Muscle of leg (tissue), 3 donors: ENCODE measurements at regions not wholly inside any gene's neighbourhood (a gene's known extent, or its start where the extent isn't known, plus 50 kb on each side); places are given as distances from the start of the nearest gene placed in this dataset.

Experiments
- DNase-seq: peaks from one replicate; pipeline ENCODE4 v3.0.0; 2013
- H3K27ac ChIP-seq: one replicate; pipeline ENCODE4 v1.5.1; 2013; ENCODE audit warnings: mild to moderate bottlenecking, low read length, control low read depth
- H3K27me3 ChIP-seq: one replicate; pipeline ENCODE4 v1.6.1; 2013; ENCODE audit warnings: low read length; ENCODE audit not compliant: control insufficient read depth, insufficient read depth
- H3K36me3 ChIP-seq: one replicate; pipeline ENCODE4 v1.6.1; 2013; ENCODE audit warnings: low read length; ENCODE audit not compliant: control insufficient read depth, insufficient read depth
- H3K4me1 ChIP-seq: one replicate; pipeline ENCODE4 v1.6.1; 2013; ENCODE audit warnings: low read length; ENCODE audit not compliant: control insufficient read depth, insufficient read depth
- H3K4me3 ChIP-seq: one replicate; pipeline ENCODE4 v1.5.1; 2013; ENCODE audit warnings: low read length, control low read depth
- H3K9me3 ChIP-seq: replicated peaks from 2 replicates; pipeline ENCODE4 v1.6.1; 2013; ENCODE audit warnings: low read depth, low read length; ENCODE audit not compliant: control insufficient read depth
- WGBS: methylation state at CpG from one replicate; pipeline ENCODE4 v1.1.5; 2013; ENCODE audit warnings: missing lambda C conversion rate; ENCODE audit not compliant: insufficient coverage; 5-methylcytosine and 5-hydroxymethylcytosine counted together

DNA sequence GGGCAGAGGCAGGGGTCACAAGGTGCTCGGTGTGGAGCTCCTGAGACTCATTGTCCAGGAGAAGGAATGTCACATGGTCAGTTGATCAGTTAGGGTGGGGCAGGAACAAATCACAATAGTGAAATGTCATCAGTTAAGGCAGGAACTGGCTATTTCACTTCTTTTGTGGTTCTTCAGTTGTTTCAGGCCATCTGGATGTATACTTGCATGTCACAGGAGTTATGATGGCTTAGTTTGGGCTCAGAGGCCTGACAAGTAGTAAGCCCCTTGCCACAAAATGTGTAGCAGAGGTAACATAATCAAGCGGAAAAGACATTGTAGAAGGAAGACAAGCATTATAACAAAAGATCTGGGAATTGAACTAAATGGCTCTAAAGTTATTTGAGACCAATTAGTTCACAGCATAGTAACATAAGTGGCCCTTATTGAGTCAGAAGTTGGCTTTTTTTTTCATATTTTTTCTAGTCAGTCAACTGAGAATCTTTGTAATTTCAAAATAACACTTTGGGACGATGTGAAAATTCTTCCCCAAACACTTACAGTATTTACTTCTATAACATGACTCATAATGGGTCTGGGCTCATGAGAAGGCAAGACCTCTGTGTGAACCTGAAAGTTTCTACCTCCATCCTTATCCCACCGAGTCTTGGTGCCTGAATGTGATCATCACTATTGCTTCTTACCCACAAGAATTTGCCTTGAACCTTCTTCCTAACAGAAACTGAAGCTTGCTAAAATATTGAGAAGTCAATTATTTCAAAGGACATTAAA is 137.0 kb upstream of the DPT start:
- no peaks in the 10 kb centered on the region for H3K27me3 ChIP-seq
- H3K36me3 ChIP-seq: no peaks in the 10 kb centered on the region
- DNase-seq: no peak
- no peaks in the 10 kb centered on the region for H3K9me3 ChIP-seq
- 64% methylated on average over 1 of the region's 4 CpGs for WGBS
- H3K4me3 ChIP-seq: no peak overlapping the region
- no peak overlapping the region for H3K27ac ChIP-seq
- no peaks in the 10 kb centered on the region for H3K4me1 ChIP-seq

DNA sequence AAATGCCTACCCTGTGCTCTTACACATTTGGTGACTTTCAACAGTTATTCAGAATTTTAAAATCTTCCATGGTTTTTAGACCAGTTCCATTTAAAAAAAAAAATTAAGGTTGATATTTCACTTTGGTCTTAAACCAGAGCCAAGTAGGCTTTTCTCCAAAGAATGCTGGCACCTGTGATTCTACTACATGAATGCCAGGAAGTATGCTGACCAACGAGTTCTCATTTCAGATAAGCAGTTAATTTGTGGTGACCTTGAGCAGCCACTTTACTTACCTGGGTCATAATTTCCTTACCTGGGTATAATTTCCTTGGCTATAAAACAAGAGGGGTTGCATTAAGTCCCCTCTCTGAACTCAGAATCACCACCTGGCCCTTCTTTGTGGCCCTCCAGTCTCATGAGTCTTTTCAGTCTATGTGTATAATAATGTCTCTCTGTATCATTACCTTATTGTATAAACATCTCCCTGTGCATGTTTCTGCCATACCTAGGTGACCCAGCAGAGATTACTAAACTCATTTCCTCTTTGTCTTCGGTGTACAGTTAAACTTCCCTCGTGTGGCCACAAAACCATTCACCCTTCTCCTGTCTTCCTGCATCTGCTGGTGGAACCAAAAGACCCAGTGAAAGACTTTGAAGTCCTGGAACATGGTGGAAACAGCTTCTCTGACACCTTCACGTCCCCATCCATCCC is 139.1 kb upstream of the DPT start:
- no peaks in the 10 kb centered on the region for H3K36me3 ChIP-seq
- H3K4me3 ChIP-seq: no peak overlapping the region
- H3K9me3 ChIP-seq: no peaks in the 10 kb centered on the region
- no peak overlapping the region for H3K27ac ChIP-seq
- H3K27me3 ChIP-seq: no peaks in the 10 kb centered on the region
- H3K4me1 ChIP-seq: no peaks in the 10 kb centered on the region
- WGBS: 75% methylated on average over 2 of the region's 4 CpGs
- DNase-seq: no peak

DNA sequence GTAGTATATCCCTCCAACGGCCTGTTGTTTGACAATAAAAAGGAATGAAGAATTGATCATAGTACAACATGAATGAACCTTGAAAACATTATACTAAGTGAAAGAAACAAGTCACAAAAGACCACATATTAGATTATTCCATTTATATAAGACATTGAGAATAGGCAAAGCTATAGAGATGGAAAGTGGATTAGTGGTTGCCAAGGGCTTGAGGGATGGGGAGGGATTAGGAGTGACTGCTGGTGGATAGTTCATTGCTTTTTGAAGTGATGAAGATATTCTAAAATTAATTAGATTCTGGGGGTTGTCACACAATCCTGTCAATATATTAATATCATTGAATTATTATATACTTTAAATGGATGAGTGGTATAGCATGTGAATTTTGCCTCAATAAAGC is 142.5 kb upstream of the DPT start:
- Histone ChIP-seq H3K4me3 (no peak overlapping the region), H3K9me3 (no peaks in the 10 kb centered on the region), H3K36me3 (no peaks in the 10 kb centered on the region), H3K4me1 (no peaks in the 10 kb centered on the region), H3K27ac (no peak overlapping the region), H3K27me3 (no peaks in the 10 kb centered on the region)
- DNase-seq: no peak
- no CpG with 5 or more reads among the region's 1 CpG for WGBS

DNA sequence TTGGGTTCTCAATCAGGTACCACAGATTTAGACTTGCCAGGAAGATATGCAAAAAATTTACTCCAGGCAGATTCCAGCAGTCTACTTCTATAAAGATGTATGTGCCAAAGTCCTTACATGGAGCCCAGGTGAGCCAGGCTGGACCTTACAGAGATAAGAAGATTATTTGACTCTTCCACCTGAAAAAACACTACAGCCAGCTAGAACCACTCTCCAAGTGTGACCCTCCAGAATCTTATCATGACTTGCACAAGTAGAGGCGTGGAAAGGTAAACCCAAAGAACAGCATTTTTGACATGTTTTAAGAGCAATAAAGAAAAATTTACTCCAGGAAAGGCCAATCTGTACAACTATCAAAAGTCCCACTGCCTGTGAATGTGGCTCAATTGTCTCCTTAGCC is 146.8 kb upstream of the DPT start:
- WGBS: no CpG with 5 or more reads among the region's 1 CpG
- H3K4me3 ChIP-seq: no peak overlapping the region
- H3K9me3 ChIP-seq: no peaks in the 10 kb centered on the region
- peaks cover 4% of the 10 kb centered on the region for H3K4me1 ChIP-seq
- no peaks in the 10 kb centered on the region for H3K36me3 ChIP-seq
- H3K27ac ChIP-seq: no peak overlapping the region
- DNase-seq: no peak
- no peaks in the 10 kb centered on the region for H3K27me3 ChIP-seq

DNA sequence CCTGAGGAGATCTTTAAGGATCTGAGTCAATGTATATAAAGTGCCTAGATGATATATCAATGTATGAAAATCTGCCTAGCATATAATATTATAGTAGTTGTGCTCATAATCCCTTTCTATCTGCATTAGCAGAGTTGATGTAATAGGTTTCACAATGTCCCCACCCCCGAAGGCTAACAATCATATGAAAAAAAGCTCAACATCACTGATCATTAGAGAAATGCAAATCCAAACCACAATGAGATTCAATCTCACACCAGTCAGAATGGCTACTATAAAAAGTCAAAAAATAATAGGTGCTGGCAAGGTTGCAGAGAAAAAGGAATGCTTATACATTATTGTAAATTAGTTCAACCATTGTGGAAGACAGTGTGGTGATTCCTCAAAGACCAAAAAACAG is 147.8 kb upstream of the DPT start:
- Histone ChIP-seq H3K27ac (no peak overlapping the region), H3K27me3 (no peaks in the 10 kb centered on the region), H3K36me3 (no peaks in the 10 kb centered on the region), H3K4me1 (peaks cover 4% of the 10 kb centered on the region), H3K4me3 (no peak overlapping the region), H3K9me3 (no peaks in the 10 kb centered on the region)
- WGBS: no CpG with 5 or more reads among the region's 1 CpG
- no peak for DNase-seq

- peaks cover 4% of the 10 kb centered on the region for H3K4me1 ChIP-seq
- no peak overlapping the region for H3K27ac ChIP-seq
- H3K36me3 ChIP-seq: no peaks in the 10 kb centered on the region
- H3K4me3 ChIP-seq: no peak overlapping the region
- WGBS: 48% methylated on average over 3 of the region's 10 CpGs
- no peaks in the 10 kb centered on the region for H3K9me3 ChIP-seq
- no peaks in the 10 kb centered on the region for H3K27me3 ChIP-seq
- peak; percentile 71 for DNase-seq
These were observed 151.1 kb upstream of the DPT start for GRCh38 chr1:168879896-168880734.

- H3K27me3 ChIP-seq: no peaks in the 10 kb centered on the region
- DNase-seq: no peak
- no peak overlapping the region for H3K4me3 ChIP-seq
- no peaks in the 10 kb centered on the region for H3K36me3 ChIP-seq
- 100% methylated on average over 1 of the region's 2 CpGs for WGBS
- H3K4me1 ChIP-seq: peaks cover 4% of the 10 kb centered on the region
- H3K9me3 ChIP-seq: no peaks in the 10 kb centered on the region
- H3K27ac ChIP-seq: no peak overlapping the region
These were observed 152.8 kb upstream of the DPT start for GRCh38 chr1:168881656-168882260.

- Histone ChIP-seq H3K9me3 (peaks cover 9% of the 10 kb centered on the region), H3K36me3 (no peaks in the 10 kb centered on the region), H3K4me3 (no peak overlapping the region), H3K27me3 (no peaks in the 10 kb centered on the region), H3K4me1 (peaks cover 3% of the 10 kb centered on the region), H3K27ac (no peak overlapping the region)
- peak; percentile 54 for DNase-seq
- WGBS: 73% methylated on average over 4 of the region's 4 CpGs
These were observed 158.4 kb upstream of the DPT start for GRCh38 chr1:168887381-168887780.

DNA sequence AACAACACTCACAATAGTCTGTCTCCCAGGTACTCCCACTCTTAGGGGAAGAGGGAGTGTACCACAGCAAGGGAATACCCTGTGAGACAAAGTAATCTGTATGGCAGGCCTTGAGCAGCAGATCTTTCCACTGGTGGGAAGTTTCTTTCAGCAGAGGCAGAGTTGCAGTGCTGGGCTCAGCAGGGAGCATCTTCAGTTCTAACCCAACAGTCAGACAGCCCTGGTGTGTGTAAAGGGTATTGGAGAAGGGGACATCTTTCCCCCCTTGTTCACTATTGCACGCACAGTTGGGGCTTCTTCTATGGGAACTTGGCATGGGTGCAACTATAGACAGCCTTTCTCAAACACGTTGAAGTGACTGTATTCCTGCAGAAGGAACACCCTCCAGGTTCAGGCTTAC is 159.4 kb upstream of the DPT start:
- DNase-seq: no peak
- Histone ChIP-seq H3K27ac (no peak overlapping the region), H3K4me3 (no peak overlapping the region), H3K4me1 (peaks cover 3% of the 10 kb centered on the region), H3K27me3 (no peaks in the 10 kb centered on the region), H3K9me3 (peaks cover 9% of the 10 kb centered on the region), H3K36me3 (no peaks in the 10 kb centered on the region)
- WGBS: no CpG with 5 or more reads among the region's 2 CpGs

- peaks cover 2% of the 10 kb centered on the region for H3K4me1 ChIP-seq
- 20% methylated on average over 1 of the region's 3 CpGs for WGBS
- no peak overlapping the region for H3K4me3 ChIP-seq
These were observed 163.9 kb upstream of the DPT start for GRCh38 chr1:168892931-168893330.

More at GRCh38 chr1:168892931-168893330, 163.9 kb upstream of the DPT start:
- DNase-seq: peak; percentile 51
- Histone ChIP-seq H3K27ac (peak overlapping the region; percentile 64), H3K9me3 (peaks cover 9% of the 10 kb centered on the region), H3K36me3 (no peaks in the 10 kb centered on the region), H3K27me3 (no peaks in the 10 kb centered on the region)
